ENCODE measurements at regions not wholly inside any gene's neighbourhood (a gene's known extent, or its start where the extent isn't known, plus 50 kb on each side); places are given as distances from the start of the nearest gene placed in this dataset.

GRCh38 chr1:34590211-34590623 is 164.6 kb upstream of the GJB5 start:
- Histone ChIP-seq H3K27ac (no peak overlapping the region), H3K4me3 (no peak overlapping the region), H3K27me3 (no peaks in the 10 kb centered on the region), H3K36me3 (no peaks in the 10 kb centered on the region), H3K4me1 (no peaks in the 10 kb centered on the region), H3K9me3 (no peaks in the 10 kb centered on the region)
- TF ChIP-seq POLR2A (IDR thresholded peaks at IDR 0.05) (no peak), EP300 (IDR thresholded peaks at IDR 0.05) (no peak), POLR2AphosphoS5 (IDR thresholded peaks at IDR 0.05) (no peak), CTCF (IDR thresholded peaks at IDR 0.05) (no peak)
- 27 to 44% methylated on average over 4 of the region's 4 CpGs for WGBS, 2 donors
- intact Hi-C loops (cut with DNase I): no loop called here
- no peak for DNase-seq

- TF ChIP-seq CTCF (IDR thresholded peaks at IDR 0.05) (no peak), EP300 (IDR thresholded peaks at IDR 0.05) (no peak), POLR2A (IDR thresholded peaks at IDR 0.05) (no peak), POLR2AphosphoS5 (IDR thresholded peaks at IDR 0.05) (no peak)
- H3K36me3 ChIP-seq: no peaks in the 10 kb centered on the region
- H3K27me3 ChIP-seq: no peaks in the 10 kb centered on the region
- no peaks in the 10 kb centered on the region for H3K4me1 ChIP-seq
- intact Hi-C loops (cut with DNase I): no loop called here
- DNase-seq: no peak
- no peak overlapping the region for H3K4me3 ChIP-seq
- H3K27ac ChIP-seq: no peak overlapping the region
- no peaks in the 10 kb centered on the region for H3K9me3 ChIP-seq
- WGBS, 2 donors: 77 to 78% methylated on average over 4 of the region's 4 CpGs
These were observed 162.9 kb upstream of the GJB5 start for GRCh38 chr1:34591751-34592629.

- no peaks in the 10 kb centered on the region for H3K9me3 ChIP-seq
- no peak for DNase-seq
- intact Hi-C loops (cut with DNase I): no loop called here
- whole genome bisulfite sequencing, 2 donors: 18 to 25% methylated on average over 5 of the region's 5 CpGs
- no peaks in the 10 kb centered on the region for H3K36me3 ChIP-seq
- peaks cover 0 to 5% (median 0%) of the 10 kb centered on the region in 3 donors for H3K27me3 ChIP-seq
- no peak overlapping the region for H3K4me3 ChIP-seq
- TF ChIP-seq CTCF (IDR thresholded peaks at IDR 0.05): peak in 3 of 4 experiments; percentile 25 to 56 (median 39)
- TF ChIP-seq EP300 (IDR thresholded peaks at IDR 0.05): no peak
- no peaks in the 10 kb centered on the region for H3K4me1 ChIP-seq
- no peak overlapping the region for H3K27ac ChIP-seq
These were observed 156.9 kb upstream of the GJB5 start for GRCh38 chr1:34597877-34598514.

- no peaks in the 10 kb centered on the region for H3K9me3 ChIP-seq
- H3K36me3 ChIP-seq: no peaks in the 10 kb centered on the region
- no peak for DNase-seq
- intact Hi-C loops (cut with DNase I): loop anchor here (10.0 kb wide), 1 partner anchor 968 kb away; no protein-coding TSS in a partner anchor
- 71 to 77% methylated on average over 6 of the region's 6 CpGs for WGBS, 2 donors
- H3K27ac ChIP-seq: no peak overlapping the region
- TF ChIP-seq POLR2A (IDR thresholded peaks at IDR 0.05) (no peak), CTCF (IDR thresholded peaks at IDR 0.05) (no peak), POLR2AphosphoS5 (IDR thresholded peaks at IDR 0.05) (no peak), EP300 (IDR thresholded peaks at IDR 0.05) (no peak)
- H3K27me3 ChIP-seq: peaks cover 0 to 5% (median 0%) of the 10 kb centered on the region in 3 donors
- no peaks in the 10 kb centered on the region for H3K4me1 ChIP-seq
- H3K4me3 ChIP-seq: no peak overlapping the region
These were observed 151.9 kb upstream of the GJB5 start for GRCh38 chr1:34602907-34603306.

Measured in sigmoid colon (tissue), 6 donors.